ENCODE measurements at regions not wholly inside any gene's neighbourhood (a gene's known extent, or its start where the extent isn't known, plus 50 kb on each side); places are given as distances from the start of the nearest gene placed in this dataset.
"Not testable (repeated sequence)": the region's sequence is repeated elsewhere in the genome, so short reads cannot be mapped to it uniquely, and the experiment has no call there.

GRCh38 chr2:2742726-2743125 is 411.7 kb upstream of the MYT1L start:
- peak; percentile 45 for DNase-seq (ENCODE audit: low spot score)

GRCh38 chr2:2740238-2740775 is 409.2 kb upstream of the MYT1L start:
- no peak for DNase-seq (ENCODE audit: low spot score)

DNA sequence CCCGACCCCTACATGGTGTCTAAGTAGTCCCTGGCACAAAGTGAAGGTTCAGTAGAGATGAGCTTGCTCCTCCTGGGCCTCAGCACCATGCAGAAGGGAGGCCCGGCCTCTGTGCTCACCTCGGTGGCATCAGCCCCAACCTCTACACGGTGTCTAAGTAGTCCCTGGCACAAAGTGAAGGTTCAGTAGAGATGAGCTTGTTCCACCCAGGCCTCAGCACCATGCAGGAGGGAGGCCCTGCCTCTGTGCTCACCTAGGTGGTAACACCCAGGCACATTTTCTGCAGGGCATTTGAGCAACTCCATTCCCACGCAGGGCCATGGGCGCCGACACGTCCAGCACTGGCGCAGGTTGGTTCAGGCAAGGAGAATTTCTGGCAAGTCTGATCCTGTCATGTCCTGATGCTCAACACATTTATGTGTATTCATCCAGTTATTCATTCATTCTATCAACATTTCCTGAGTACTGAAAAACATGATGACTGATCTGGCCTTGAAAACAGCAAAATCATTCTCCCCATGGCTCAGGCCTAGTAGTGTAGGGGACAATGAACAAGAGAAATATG is 408.2 kb upstream of the MYT1L start:
- no peak for DNase-seq (ENCODE audit: low spot score)

DNA sequence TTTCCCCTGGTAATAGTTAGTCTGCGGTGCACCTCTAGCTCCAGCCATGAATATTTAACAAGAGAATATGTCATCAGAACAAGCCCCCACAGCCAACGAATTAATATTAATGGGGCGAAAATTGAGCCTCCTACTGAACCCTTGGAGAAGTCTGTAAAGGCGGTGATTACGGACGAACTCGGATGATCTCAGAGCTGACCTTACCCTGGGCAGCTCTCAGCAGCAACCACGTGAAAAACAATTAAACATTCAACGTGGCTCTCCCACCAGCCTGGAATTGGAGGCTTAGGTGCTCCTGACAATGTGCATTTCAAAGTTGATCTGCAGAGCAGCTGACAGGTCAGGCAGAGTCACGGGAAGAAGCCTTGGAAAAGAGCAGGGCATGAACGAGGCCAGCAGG is 407.6 kb upstream of the MYT1L start:
- DNase-seq (ENCODE audit: low spot score), result no peak

DNA sequence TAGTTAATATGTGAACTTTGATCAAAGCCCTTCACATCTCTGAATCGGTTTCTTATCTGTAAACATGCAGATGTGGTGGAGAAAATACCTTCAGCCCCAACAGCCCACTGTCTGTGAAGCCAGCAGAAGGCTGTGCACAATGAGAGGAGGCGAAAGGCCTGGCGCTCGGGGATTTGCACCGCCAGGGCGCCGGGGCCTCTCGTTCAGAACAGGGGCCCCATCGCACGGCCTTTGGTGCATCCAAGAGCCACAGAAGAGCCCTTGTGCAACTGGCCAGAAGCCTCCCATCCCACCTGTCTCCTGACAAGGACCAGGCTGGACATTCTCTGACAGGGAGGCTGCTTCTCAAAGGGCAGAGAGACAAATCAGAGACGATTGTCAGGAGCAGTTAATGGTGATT is 407.2 kb upstream of the MYT1L start:
- no peak for DNase-seq (ENCODE audit: low spot score)

GRCh38 chr2:2735041-2735440 is 404.0 kb upstream of the MYT1L start:
- DNase-seq (ENCODE audit: low spot score), result no peak

- DNase-seq (ENCODE audit: low spot score), result no peak
Observed at GRCh38 chr2:2734308-2734707, 403.2 kb upstream of the MYT1L start.

DNA sequence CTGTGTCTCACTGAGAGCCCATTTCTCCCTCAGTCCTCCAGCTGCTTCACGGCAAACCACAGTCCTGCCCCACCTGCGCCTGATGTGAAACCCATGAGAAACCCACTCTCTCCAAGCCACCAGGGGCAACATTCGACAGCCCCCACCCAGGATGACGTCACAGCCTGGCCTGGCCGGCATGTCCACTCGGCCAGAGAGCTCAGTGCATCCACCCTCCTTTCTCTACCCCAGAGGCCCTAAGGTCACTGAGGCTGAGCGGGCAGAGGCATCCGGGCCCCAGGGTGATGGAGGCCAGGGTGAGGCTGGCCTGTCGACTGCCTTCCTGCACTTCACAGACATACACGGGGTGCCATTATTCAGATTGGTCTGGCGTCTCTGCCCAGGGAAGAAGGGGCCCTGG is 402.7 kb upstream of the MYT1L start:
- DNase-seq (ENCODE audit: low spot score), result no peak

- no peak for DNase-seq (ENCODE audit: low spot score)
Observed at GRCh38 chr2:2732331-2733119, 401.4 kb upstream of the MYT1L start.

GRCh38 chr2:2731816-2732284 is 400.8 kb upstream of the MYT1L start:
- no peak for DNase-seq (ENCODE audit: low spot score)

- no peak for DNase-seq (ENCODE audit: low spot score)
Observed at GRCh38 chr2:2731101-2731815, 400.2 kb upstream of the MYT1L start.

- DNase-seq (ENCODE audit: low spot score), result no peak
Observed at GRCh38 chr2:2730301-2730833, 399.3 kb upstream of the MYT1L start.

- DNase-seq (ENCODE audit: low spot score), result no peak
Observed at GRCh38 chr2:2729246-2729645, 398.2 kb upstream of the MYT1L start.

DNA sequence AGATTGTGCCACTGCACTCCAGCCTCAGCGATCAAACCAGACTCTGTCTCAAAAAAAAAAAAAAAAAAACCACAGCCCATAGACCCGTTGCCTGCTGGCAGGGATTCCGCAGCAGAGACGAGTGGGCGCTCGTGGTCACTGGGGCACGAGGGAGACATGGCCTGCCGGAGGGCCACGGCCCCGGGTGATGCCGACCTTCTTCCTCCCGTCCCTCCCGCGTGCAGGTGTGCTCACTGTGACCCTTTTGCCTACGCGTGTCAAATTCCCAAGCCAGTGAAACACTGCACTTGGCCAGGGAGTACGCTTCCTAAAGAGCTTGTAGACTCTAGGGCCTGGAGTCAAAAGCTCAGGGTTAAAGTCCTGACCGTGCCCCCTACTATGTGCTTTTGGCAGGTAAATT is 397.6 kb upstream of the MYT1L start:
- no peak for DNase-seq (ENCODE audit: low spot score)

DNA sequence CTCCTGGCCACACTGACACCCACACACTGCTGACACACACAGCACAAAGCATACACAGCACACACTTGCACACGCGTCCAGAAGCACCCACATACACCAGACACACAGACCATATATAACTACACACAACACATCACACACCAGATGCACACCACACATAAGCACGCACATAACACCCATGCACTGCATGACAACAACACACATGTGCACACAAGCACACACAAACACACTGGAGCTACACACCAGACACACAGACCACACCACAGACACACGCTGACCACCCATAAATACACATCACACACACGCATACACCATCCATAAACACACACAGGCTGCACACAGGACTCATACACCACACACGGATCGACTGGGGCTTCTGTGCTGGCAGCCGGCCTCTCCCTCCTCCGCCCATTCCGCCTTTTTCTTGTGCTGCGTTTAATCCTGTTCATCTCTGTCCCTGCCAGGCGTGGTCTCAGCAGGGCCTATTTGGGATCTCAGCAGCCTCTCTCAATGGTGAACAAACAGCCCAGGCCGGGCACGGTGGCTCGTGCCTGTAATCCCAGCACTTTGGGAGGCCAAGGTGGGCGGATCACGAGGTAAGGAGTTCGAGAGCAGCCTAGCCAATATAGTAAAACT is 396.9 kb upstream of the MYT1L start:
- DNase-seq (ENCODE audit: low spot score), result no peak

DNA sequence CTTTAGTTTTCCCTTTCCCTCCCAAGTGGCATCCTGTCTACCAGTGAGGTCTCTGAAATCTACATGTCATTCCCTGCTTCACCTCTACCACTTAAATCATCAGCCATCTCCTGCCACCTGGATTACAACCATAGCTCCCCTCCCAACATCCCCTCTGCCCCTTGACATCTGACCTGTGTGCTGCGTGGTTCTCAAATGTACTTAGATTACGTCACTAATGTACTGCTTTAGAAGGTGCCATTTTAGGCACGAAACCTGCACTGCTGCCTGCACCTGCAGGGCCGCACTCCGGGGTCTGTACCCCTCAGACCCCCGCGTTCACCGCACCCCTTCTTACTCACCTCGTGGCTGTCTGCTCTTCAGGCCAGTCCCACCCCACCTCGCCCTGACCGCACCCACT is 395.1 kb upstream of the MYT1L start:
- no peak for DNase-seq (ENCODE audit: low spot score)

DNA sequence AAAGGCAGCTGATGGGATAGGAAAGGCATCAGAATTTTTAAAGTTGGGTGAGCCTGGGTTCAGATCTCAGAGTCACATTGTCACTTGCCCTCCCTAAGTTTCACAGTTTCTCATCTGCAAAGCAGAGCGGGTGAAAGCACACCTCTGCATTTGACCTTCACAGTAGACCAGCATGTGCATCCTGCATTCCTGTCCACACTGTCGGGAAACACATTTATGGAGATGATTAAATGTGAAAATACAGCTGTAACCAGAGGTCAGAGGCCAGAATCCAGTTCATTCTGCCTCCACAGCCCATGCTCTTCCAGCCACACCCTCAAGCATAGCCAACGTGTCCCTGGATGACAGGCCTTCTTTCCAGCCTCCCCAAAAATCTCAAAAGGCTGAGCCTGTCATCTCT is 392.0 kb upstream of the MYT1L start:
- DNase-seq (ENCODE audit: low spot score), result no peak

GRCh38 chr2:2721296-2721835 is 390.3 kb upstream of the MYT1L start:
- no peak for DNase-seq (ENCODE audit: low spot score)

GRCh38 chr2:2720806-2721205 is 389.7 kb upstream of the MYT1L start:
- not testable (repeated sequence) for DNase-seq (ENCODE audit: low spot score)

DNA sequence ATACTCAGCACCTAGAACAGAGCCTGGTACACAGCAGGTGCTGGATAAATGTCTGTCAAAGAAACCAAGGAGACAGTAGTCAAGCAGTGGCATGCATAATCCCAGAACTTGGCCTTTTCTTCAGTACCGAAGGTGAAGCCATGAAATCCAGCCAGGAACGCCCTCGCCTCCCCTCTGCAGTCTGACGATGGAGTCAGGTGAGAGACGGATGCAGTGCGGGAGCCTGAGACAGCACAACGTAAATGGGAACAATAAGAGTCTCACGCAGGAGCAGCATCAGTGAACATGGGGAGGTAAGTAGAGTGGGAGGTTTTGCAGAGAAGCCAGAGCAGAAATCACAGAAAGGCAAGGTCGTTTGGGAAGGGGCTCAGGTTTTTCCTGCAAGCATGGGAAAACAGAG is 389.3 kb upstream of the MYT1L start:
- peak; percentile 39 for DNase-seq (ENCODE audit: low spot score)

DNA sequence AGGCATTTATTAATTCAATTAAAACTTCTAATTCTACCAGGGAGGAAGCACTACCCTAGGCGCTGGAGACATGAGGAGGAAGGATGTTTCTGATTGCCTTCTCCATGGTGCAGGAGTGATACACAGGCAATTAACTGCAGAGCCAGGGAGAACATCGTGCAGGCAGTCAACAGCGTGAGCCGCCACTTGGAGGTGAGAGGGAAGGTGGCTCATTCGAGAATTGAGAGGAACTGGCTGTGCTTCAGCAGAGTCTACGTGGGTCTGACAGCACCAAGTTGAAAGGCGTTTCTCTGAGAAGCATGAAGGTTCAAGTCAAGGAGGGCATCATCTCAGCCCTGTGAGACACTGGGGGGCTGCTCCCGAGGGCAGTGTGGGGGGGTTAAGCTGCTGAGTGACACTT is 388.7 kb upstream of the MYT1L start:
- peak; percentile 33 for DNase-seq (ENCODE audit: low spot score)

DNA sequence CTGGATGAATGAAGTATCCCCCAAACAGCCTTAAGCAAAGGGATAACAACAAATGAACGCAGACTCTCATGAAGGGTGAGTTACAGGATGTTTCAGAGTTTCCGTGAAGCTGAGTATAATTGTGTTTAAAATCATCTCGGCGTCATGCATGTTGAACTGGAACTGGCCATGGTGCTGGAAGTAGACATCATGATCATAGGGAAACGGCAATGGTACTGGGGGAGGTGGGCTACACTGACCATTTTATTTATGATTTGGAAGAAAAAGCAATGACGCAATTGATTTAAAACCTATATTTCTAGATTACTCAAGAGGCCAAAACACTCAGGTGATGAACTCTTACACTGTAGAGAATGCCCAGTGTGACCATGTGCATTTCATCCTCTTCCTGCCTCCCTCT is 387.9 kb upstream of the MYT1L start:
- DNase-seq (ENCODE audit: low spot score), result no peak
